Left ventricle myocardium inferior (tissue), 1 donor: ENCODE measurements at regions not wholly inside any gene's neighbourhood (a gene's known extent, or its start where the extent isn't known, plus 50 kb on each side); places are given as distances from the start of the nearest gene placed in this dataset.

Experiments used
- DNase-seq: peaks from one replicate; pipeline ENCODE4 v3.0.0-alpha.2; 2020
- H3K27ac ChIP-seq: fragments of 200-600 bp; replicated peaks from 2 replicates; pipeline ENCODE4 v1.8.0; 2021
- H3K27me3 ChIP-seq: fragments of 200-600 bp; 2 replicates; pipeline ENCODE4 v1.8.0; 2021; ENCODE audit warnings: low read depth
- H3K36me3 ChIP-seq: fragments of 200-600 bp; 2 replicates; pipeline ENCODE4 v1.8.0; 2021
- H3K4me1 ChIP-seq: fragments of 200-600 bp; 2 replicates; pipeline ENCODE4 v1.8.0; 2021
- H3K4me3 ChIP-seq: fragments of 200-600 bp; 2 replicates; pipeline ENCODE4 v1.8.0; 2021; ENCODE audit warnings: mild to moderate bottlenecking, moderate library complexity
- H3K9me3 ChIP-seq: fragments of 200-600 bp; replicated peaks from 2 replicates; pipeline ENCODE4 v1.8.0; 2021
- intact Hi-C: fragments of 100-400 bp; cut with micrococcal nuclease; formaldehyde crosslinking; loops from one replicate; pipeline ENCODE4 v1.11.0; 2022
- TF ChIP-seq, protein P1 (sequence below): fragments of 200-600 bp; IDR thresholded peaks from 2 replicates; pipeline ENCODE4 v1.8.0; 2021; ENCODE audit warnings: antibody characterized with exemption, mild to moderate bottlenecking, borderline replicate concordance
- donor health status: DM: no; HTN: yes; CAD: no; lungs with severe emphysema.

GRCh38 chr22:44368611-44369292 is 56.0 kb upstream of the SHISAL1 start:
- TF ChIP-seq, protein P1, sequence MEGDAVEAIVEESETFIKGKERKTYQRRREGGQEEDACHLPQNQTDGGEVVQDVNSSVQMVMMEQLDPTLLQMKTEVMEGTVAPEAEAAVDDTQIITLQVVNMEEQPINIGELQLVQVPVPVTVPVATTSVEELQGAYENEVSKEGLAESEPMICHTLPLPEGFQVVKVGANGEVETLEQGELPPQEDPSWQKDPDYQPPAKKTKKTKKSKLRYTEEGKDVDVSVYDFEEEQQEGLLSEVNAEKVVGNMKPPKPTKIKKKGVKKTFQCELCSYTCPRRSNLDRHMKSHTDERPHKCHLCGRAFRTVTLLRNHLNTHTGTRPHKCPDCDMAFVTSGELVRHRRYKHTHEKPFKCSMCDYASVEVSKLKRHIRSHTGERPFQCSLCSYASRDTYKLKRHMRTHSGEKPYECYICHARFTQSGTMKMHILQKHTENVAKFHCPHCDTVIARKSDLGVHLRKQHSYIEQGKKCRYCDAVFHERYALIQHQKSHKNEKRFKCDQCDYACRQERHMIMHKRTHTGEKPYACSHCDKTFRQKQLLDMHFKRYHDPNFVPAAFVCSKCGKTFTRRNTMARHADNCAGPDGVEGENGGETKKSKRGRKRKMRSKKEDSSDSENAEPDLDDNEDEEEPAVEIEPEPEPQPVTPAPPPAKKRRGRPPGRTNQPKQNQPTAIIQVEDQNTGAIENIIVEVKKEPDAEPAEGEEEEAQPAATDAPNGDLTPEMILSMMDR: no peak
- intact Hi-C loops: no loop called here
- Histone ChIP-seq H3K27ac (no peak overlapping the region), H3K4me1 (peaks cover 33% of the 10 kb centered on the region), H3K27me3 (no peaks in the 10 kb centered on the region), H3K4me3 (no peak overlapping the region), H3K36me3 (no peaks in the 10 kb centered on the region), H3K9me3 (no peaks in the 10 kb centered on the region)
- no peak for DNase-seq

GRCh38 chr22:44366372-44367300 is 53.9 kb upstream of the SHISAL1 start:
- H3K27ac ChIP-seq: peak overlapping the region; percentile 36
- no peaks in the 10 kb centered on the region for H3K9me3 ChIP-seq
- no peaks in the 10 kb centered on the region for H3K36me3 ChIP-seq
- TF ChIP-seq, protein P1: no peak
- no peak overlapping the region for H3K4me3 ChIP-seq
- peaks cover 48% of the 10 kb centered on the region for H3K4me1 ChIP-seq
- H3K27me3 ChIP-seq: no peaks in the 10 kb centered on the region
- no peak for DNase-seq
- intact Hi-C loops: no loop called here

- Histone ChIP-seq H3K9me3 (no peaks in the 10 kb centered on the region), H3K27me3 (no peaks in the 10 kb centered on the region), H3K4me3 (no peak overlapping the region), H3K4me1 (peaks cover 55% of the 10 kb centered on the region), H3K27ac (no peak overlapping the region), H3K36me3 (no peaks in the 10 kb centered on the region)
- TF ChIP-seq, protein P1: no peak
- no peak for DNase-seq
- intact Hi-C loops: no loop called here
These were observed 53.1 kb upstream of the SHISAL1 start for GRCh38 chr22:44365832-44366231.

GRCh38 chr22:44365191-44365590 is 52.4 kb upstream of the SHISAL1 start:
- H3K4me1 ChIP-seq: peaks cover 62% of the 10 kb centered on the region
- DNase-seq: no peak
- TF ChIP-seq, protein P1: no peak
- H3K27me3 ChIP-seq: no peaks in the 10 kb centered on the region
- no peaks in the 10 kb centered on the region for H3K36me3 ChIP-seq
- intact Hi-C loops: no loop called here
- peak overlapping the region; percentile 74 for H3K27ac ChIP-seq
- no peak overlapping the region for H3K4me3 ChIP-seq
- H3K9me3 ChIP-seq: no peaks in the 10 kb centered on the region

DNA sequence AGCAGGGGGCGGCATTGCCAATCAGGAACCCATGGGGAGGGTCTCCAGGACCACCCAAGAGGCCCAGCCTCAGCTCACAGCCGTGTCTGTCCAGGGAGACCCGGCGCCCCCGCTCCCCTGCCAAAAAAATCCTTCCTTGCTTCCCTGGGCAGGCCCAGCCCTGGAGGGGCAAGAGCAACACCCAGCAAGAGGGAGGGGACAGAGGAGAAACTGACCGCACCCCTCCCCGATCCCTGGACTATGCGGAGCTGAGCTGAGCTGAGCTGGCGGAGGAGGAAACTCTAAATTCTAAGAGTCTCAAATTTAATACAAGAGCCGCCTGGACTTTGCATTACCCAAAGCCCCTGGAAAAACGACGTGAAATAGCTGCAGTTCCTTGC is 52.0 kb upstream of the SHISAL1 start:
- DNase-seq: peak; percentile 34
- Histone ChIP-seq H3K36me3 (no peaks in the 10 kb centered on the region), H3K9me3 (no peaks in the 10 kb centered on the region), H3K4me3 (no peak overlapping the region), H3K27ac (peak overlapping the region; percentile 74), H3K4me1 (peaks cover 66% of the 10 kb centered on the region), H3K27me3 (no peaks in the 10 kb centered on the region)
- TF ChIP-seq, protein P1: no peak
- intact Hi-C loops: no loop called here
